ENCODE measurements at regions not wholly inside any gene's neighbourhood (a gene's known extent, or its start where the extent isn't known, plus 50 kb on each side); places are given as distances from the start of the nearest gene placed in this dataset.

GRCh38 chr6:47179286-47179685 lies 130.4 kb downstream of the TNFRSF21 start:
- TF ChIP-seq CTCF (IDR thresholded peaks at IDR 0.05), result no peak
- TF ChIP-seq POLR2A (IDR thresholded peaks at IDR 0.05), result no peak
